Tibial artery (tissue), 4 donors: ENCODE measurements at regions not wholly inside any gene's neighbourhood (a gene's known extent, or its start where the extent isn't known, plus 50 kb on each side); places are given as distances from the start of the nearest gene placed in this dataset.

Source experiments
- DNase-seq, 2 donors: peaks; one replicate each; pipeline ENCODE4 v3.0.0-alpha.2; 2019
- H3K27ac ChIP-seq, 2 donors: fragments of 200-600 bp; sonication (generic) in 1 of 2; 1 replicate in 1 of 2; 2 replicates in 1 of 2; pipeline ENCODE4 v1.5.1; 2018 to 2019; ENCODE audit warnings: mild to moderate bottlenecking in 1 of 2
- H3K27me3 ChIP-seq, 2 donors: fragments of 200-600 bp; sonication (generic) in 1 of 2; one replicate each; pipeline versions ENCODE4 v1.5.1 to v1.6.0; 2016 to 2019
- H3K36me3 ChIP-seq, 3 donors: fragments of 200-600 bp; sonication (generic) in 2 of 3; one replicate each; pipeline ENCODE4 v1.5.1; 2016 to 2019; ENCODE audit warnings: mild to moderate bottlenecking in 2 of 3
- H3K4me1 ChIP-seq, 4 donors: fragments of 200-600 bp; sonication (generic) in 2 of 4; 1 replicate in 3 of 4; 2 replicates in 1 of 4; pipeline ENCODE4 v1.5.1; 2016 to 2019
- H3K4me3 ChIP-seq, 2 donors: fragments of 200-600 bp; sonication (generic) in 1 of 2; 1 replicate in 1 of 2; 2 replicates in 1 of 2; pipeline ENCODE4 v1.5.1; 2018 to 2019; ENCODE audit warnings: mild to moderate bottlenecking in 2 of 2
- H3K9me3 ChIP-seq, 3 donors: fragments of 200-600 bp; sonication (generic) in 1 of 3; one replicate each; pipeline ENCODE4 v1.5.1; 2016 to 2019
- intact Hi-C: fragments of 100-400 bp; cut with DNase I; formaldehyde crosslinking; loops from one replicate; pipeline ENCODE4 v1.15.0; 2023; ENCODE audit warnings: low total_unique reads
- TF ChIP-seq, protein P1 (sequence below), 2 experiments: fragments of 200-600 bp in 1 of 2; fragments of 450-650 bp in 1 of 2; IDR thresholded peaks; one replicate each; pipeline ENCODE4 v1.5.1; 2017 to 2019; ENCODE audit warnings: antibody characterized with exemption in 2 of 2, mild to moderate bottlenecking in 1 of 2, moderate library complexity in 1 of 2

DNA sequence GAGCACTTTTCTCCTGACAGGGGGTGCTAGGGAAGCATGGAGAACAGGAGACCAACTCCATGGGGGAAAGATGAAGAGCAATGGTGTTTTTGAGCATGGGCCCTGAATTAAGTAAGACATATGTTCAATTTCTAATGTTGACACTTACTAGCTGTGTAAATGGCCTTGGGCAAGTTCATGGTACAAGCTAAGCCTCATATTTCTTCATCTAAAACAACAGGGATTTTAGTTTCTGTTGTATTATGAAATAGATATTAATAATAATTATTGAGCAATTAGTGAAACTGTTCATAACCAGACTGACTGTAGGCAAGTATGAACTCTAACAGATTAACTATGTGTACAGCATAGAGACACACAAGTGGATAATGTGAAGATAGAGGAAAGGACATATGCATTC, 515.0 kb upstream of the FAT1 start:
- H3K4me3 ChIP-seq: no peak overlapping the region
- no peaks in the 10 kb centered on the region for H3K27me3 ChIP-seq
- no peaks in the 10 kb centered on the region for H3K36me3 ChIP-seq
- no peak overlapping the region for H3K27ac ChIP-seq
- no peaks in the 10 kb centered on the region for H3K4me1 ChIP-seq
- no peaks in the 10 kb centered on the region for H3K9me3 ChIP-seq
- DNase-seq: no peak
- intact Hi-C loops: no loop called here
- TF ChIP-seq, protein P1, sequence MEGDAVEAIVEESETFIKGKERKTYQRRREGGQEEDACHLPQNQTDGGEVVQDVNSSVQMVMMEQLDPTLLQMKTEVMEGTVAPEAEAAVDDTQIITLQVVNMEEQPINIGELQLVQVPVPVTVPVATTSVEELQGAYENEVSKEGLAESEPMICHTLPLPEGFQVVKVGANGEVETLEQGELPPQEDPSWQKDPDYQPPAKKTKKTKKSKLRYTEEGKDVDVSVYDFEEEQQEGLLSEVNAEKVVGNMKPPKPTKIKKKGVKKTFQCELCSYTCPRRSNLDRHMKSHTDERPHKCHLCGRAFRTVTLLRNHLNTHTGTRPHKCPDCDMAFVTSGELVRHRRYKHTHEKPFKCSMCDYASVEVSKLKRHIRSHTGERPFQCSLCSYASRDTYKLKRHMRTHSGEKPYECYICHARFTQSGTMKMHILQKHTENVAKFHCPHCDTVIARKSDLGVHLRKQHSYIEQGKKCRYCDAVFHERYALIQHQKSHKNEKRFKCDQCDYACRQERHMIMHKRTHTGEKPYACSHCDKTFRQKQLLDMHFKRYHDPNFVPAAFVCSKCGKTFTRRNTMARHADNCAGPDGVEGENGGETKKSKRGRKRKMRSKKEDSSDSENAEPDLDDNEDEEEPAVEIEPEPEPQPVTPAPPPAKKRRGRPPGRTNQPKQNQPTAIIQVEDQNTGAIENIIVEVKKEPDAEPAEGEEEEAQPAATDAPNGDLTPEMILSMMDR (IDR thresholded peaks at IDR 0.05): no peak

DNA sequence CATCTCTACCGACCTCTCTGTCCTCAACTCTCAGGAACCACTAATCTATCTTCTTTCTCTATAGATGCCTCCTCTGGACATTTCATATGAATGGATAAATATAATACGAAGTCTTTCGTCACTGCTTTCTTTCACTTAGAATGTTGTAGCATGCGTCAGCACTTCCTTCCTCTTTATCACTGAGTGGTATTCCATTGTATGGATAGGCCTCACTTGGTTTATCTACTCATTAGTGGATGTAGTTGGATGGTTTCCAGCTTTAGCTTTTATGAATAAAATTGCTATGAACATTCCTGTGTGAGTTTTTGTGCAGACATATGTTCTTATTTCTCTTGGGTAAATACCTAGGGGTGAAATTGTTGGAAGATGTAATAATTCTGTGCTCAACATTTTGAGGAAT, 528.2 kb upstream of the FAT1 start:
- Histone ChIP-seq H3K36me3 (no peaks in the 10 kb centered on the region), H3K4me1 (no peaks in the 10 kb centered on the region), H3K9me3 (no peaks in the 10 kb centered on the region), H3K27me3 (no peaks in the 10 kb centered on the region), H3K4me3 (no peak overlapping the region), H3K27ac (no peak overlapping the region)
- intact Hi-C loops: no loop called here
- TF ChIP-seq, protein P1 (IDR thresholded peaks at IDR 0.05): no peak
- DNase-seq: no peak

DNA sequence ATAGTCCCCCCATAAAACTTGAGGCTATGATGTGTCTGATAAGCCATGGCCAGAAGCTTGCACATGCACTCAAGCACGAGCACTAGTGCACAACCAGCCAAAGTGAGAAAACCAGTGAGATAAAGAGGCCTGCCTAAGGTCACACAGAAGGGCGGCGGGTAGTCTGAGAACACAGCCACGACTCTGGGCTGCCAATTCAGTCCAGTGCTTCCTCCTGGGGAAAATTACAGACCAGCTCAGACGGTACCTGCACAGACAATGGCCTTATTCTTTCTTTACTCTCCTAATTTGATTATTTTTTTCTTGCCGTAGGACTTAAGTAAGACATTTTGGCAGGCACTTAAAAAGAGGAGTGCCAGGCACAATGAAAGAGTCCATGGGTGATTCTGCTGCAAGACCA, 533.2 kb upstream of the FAT1 start:
- H3K9me3 ChIP-seq: no peaks in the 10 kb centered on the region
- no peak overlapping the region for H3K4me3 ChIP-seq
- intact Hi-C loops: no loop called here
- H3K4me1 ChIP-seq: no peaks in the 10 kb centered on the region
- DNase-seq: no peak
- H3K27ac ChIP-seq: no peak overlapping the region
- no peaks in the 10 kb centered on the region for H3K27me3 ChIP-seq
- TF ChIP-seq, protein P1 (IDR thresholded peaks at IDR 0.05): no peak
- H3K36me3 ChIP-seq: no peaks in the 10 kb centered on the region

DNA sequence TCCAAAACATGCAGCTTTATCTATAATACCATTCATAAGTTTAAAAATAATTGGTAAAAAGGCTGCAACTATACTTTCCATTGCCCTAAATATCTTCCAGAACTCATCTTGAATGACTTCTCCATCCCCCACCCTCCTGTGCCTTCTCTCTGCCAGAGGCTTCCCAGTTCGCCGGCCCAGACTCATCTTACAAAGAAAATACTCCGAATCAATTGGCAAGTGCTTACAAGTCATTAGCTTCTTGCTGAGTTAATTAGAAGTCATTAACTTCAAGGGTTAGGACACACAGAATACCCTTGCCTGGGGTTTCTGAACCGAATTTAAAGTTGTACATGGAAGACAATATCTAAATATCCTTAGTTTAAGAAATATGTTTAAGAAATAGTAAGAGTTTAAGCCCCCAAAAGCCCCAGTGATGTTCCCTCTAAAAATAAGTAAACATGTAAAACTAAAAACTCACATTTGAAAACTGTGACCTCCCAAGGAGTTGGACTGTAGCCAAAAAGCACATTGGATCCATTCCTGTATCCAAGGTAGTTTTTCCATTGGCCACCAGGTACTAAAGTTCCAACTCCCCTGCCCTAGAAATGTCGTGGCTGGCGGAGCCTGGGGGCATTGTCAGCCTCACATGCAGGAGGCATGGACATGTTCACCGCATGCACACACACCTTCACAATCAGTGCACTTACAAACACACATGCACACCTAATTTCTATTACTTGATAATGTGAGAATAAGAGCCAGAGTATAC, 535.2 kb upstream of the FAT1 start:
- intact Hi-C loops: no loop called here
- Histone ChIP-seq H3K27me3 (no peaks in the 10 kb centered on the region), H3K9me3 (no peaks in the 10 kb centered on the region), H3K4me3 (no peak overlapping the region), H3K27ac (no peak overlapping the region), H3K4me1 (no peaks in the 10 kb centered on the region), H3K36me3 (no peaks in the 10 kb centered on the region)
- TF ChIP-seq, protein P1 (IDR thresholded peaks at IDR 0.05): no peak
- DNase-seq: no peak

DNA sequence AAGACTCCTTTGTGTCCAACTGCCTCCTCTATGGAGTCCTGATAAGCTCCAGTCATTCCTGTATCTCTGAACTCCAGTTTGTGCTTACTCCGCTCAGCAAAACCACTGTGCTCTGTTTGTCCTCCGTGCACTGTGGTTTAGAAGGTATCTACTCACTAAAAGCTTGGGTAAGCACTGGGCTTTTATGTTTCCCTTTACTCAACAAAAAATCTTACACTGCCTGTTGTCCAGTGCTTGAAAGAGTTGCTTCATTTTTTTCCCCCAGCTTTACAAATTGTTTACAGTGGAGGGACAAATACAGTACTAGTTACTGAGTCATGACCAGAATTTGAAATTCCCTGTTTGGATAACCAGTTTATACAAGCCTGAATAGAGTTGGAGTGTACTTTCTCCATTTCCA, 545.3 kb upstream of the FAT1 start:
- no peaks in the 10 kb centered on the region for H3K27me3 ChIP-seq
- H3K4me3 ChIP-seq: no peak overlapping the region
- H3K4me1 ChIP-seq: no peaks in the 10 kb centered on the region
- no peaks in the 10 kb centered on the region for H3K9me3 ChIP-seq
- no peak overlapping the region for H3K27ac ChIP-seq
- intact Hi-C loops: no loop called here
- no peak for DNase-seq
- TF ChIP-seq, protein P1 (IDR thresholded peaks at IDR 0.05): no peak
- H3K36me3 ChIP-seq: no peaks in the 10 kb centered on the region

DNA sequence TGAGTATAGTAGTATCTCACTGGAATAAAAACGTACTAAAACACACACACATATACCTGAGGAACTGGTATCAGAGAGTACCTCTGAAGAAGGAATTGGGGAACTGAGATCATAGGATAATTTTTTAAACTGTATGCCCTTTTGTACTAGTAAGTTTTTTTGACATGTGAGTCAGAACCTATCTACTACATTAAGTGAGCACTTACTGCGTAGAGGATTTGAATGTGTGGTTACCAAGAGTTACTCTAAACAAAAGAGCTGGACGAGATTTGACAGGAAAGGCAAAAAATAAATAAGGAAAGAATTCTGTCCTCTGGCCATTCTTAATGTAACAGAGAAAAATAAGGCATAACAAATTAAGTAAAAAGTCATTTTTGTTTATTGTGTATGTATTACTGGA, 546.5 kb upstream of the FAT1 start:
- Histone ChIP-seq H3K9me3 (no peaks in the 10 kb centered on the region), H3K27ac (no peak overlapping the region), H3K27me3 (no peaks in the 10 kb centered on the region), H3K36me3 (no peaks in the 10 kb centered on the region), H3K4me1 (no peaks in the 10 kb centered on the region), H3K4me3 (no peak overlapping the region)
- TF ChIP-seq, protein P1 (IDR thresholded peaks at IDR 0.05): no peak
- intact Hi-C loops: no loop called here
- no peak for DNase-seq
